D721Med (cell line): ENCODE measurements at regions not wholly inside any gene's neighbourhood (a gene's known extent, or its start where the extent isn't known, plus 50 kb on each side); places are given as distances from the start of the nearest gene placed in this dataset.

Source experiments
- DNase-seq: peaks from one replicate; pipeline ENCODE4 v3.0.0; 2011; ENCODE audit warnings: low spot score; ENCODE audit not compliant: insufficient read length
- FAIRE-seq: peaks from 2 replicates; lab custom pipeline; 2011; peaks lifted over from hg19 to GRCh38; lab: Jason Lieb, UNC
- CTCF ChIP-seq: IDR thresholded peaks from 2 replicates; pipeline ENCODE4 v1.5.1; 2012; ENCODE audit warnings: mild to moderate bottlenecking, control low read depth; ENCODE audit not compliant: insufficient read depth; ENCODE audit errors: missing control alignments

GRCh38 chr10:28250782-28251181, 52.1 kb downstream of the MPP7 start:
- peak; percentile 70 for TF ChIP-seq CTCF
- DNase-seq (no peak), FAIRE-seq (no peak)

DNA sequence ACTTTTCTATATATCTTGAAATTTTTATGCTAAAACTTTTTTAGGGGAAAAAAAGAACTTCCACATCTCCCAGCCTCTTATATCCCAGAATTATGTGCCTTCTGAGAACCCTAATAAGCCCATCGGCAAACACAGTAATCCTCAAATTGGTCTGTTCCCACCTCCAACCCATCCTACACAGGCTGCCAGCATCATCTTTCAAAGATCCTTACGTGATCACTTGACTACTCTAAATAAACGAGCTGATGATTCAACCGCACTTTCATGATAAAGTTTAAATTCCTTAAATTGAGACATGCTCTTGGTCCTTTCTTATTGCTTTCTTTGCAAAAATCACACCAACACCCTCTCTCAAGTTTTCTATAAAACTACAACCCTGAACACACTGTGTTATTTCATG, 52.5 kb downstream of the MPP7 start:
- TF ChIP-seq CTCF = no peak
- DNase-seq = no peak
- no peak for FAIRE-seq

DNA sequence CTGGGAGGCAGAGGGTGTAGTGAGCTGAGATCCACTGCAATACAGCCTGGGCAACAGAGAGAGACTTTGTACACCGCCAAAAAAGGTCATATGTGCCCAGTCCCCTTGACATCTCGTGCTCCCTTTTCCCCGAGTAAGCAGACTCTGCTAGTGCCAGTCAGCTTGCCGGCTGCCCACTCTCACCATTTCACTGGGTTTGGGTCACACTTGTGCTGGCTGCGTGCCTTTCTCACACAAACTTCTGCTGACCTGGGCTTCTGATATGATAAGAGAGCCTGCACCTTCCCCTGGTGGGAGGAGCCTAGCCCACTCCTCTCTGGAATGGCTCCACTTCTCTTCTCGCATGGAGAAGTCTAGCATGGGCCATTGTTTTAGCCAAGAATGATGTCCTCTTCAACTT, 53.4 kb downstream of the MPP7 start:
- DNase-seq = no peak
- TF ChIP-seq CTCF = no peak
- no peak for FAIRE-seq

DNA sequence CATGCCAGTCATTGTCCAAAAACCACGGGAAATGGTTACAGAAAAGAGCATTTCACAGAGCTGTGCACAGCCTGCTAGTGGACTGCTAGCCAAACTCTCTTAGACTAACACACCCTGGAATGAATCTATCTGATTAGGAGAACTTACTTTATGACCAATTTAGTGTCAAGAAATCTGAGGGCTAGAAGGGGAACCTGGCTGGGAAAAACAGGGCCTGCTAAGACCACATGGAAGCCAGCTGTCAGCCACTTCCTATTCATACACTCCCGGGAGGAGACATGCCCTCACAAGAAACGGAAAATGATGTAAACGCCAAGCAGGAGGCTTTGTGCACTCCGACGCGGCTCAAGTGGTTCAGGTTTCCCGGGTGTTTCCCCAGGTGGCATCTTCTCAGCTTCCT, 54.8 kb downstream of the MPP7 start:
- FAIRE-seq = no peak
- no peak for TF ChIP-seq CTCF
- DNase-seq = no peak

DNA sequence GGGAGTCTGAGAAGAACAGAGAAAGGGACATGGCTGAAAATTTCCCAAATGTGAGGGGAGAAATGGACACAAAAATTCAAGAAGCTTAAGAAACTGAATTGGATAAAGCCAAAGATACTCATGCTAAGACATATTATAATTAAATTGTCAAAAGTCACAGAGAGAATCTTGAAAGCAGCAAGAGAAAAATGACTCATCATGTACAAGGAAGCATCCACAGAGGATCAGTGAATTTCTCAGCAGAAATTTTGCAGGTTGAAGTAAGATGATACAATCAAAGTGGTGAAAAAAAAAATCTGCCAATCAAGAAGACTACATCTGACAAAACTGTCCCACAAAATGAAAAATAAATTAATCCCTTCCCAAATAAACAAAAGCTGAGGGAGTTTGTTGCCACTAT, 56.8 kb downstream of the MPP7 start:
- no peak for TF ChIP-seq CTCF
- DNase-seq (no peak), FAIRE-seq (no peak)

- FAIRE-seq (no peak), DNase-seq (no peak)
- no peak for TF ChIP-seq CTCF
Measured at GRCh38 chr10:28243923-28244322, 58.9 kb downstream of the MPP7 start.

- no peak for FAIRE-seq
- DNase-seq = no peak
- TF ChIP-seq CTCF = no peak
Measured at GRCh38 chr10:28242555-28243204, 60.2 kb downstream of the MPP7 start.
